Epithelial cell of proximal tubule (primary cell): ENCODE measurements at regions not wholly inside any gene's neighbourhood (a gene's known extent, or its start where the extent isn't known, plus 50 kb on each side); places are given as distances from the start of the nearest gene placed in this dataset.

Source experiments
- DNase-seq: peaks from one replicate; pipeline ENCODE4 v3.0.0-alpha.2; 2011; ENCODE audit warnings: low read depth
- H3K4me3 ChIP-seq: 2 replicates; pipeline ENCODE4 v1.5.1; 2011; ENCODE audit warnings: low read depth, mild to moderate bottlenecking, low read length
- CTCF ChIP-seq: conservative IDR thresholded peaks from 2 replicates; pipeline ENCODE4 v1.5.1; 2012; ENCODE audit warnings: low read depth, mild to moderate bottlenecking, low read length

GRCh38 chr9:13569602-13570067, 290.1 kb upstream of the MPDZ start:
- H3K4me3 ChIP-seq = no peak overlapping the region
- DNase-seq = no peak
- no peak for TF ChIP-seq CTCF

- peak overlapping the region; percentile 52 for H3K4me3 ChIP-seq
- no peak for DNase-seq
- TF ChIP-seq CTCF = no peak
These were observed 289.5 kb upstream of the MPDZ start for GRCh38 chr9:13568841-13569601.

- peak overlapping the region; percentile 52 for H3K4me3 ChIP-seq
- no peak for DNase-seq
- peak; percentile 25 for TF ChIP-seq CTCF
These were observed 288.9 kb upstream of the MPDZ start for GRCh38 chr9:13568405-13568804.

GRCh38 chr9:13567833-13568232, 288.3 kb upstream of the MPDZ start:
- no peak for TF ChIP-seq CTCF
- H3K4me3 ChIP-seq = no peak overlapping the region
- DNase-seq = no peak

GRCh38 chr9:13557746-13558145, 278.3 kb upstream of the MPDZ start:
- DNase-seq = no peak
- H3K4me3 ChIP-seq = no peak overlapping the region
- no peak for TF ChIP-seq CTCF

- no peak overlapping the region for H3K4me3 ChIP-seq
- DNase-seq = no peak
- no peak for TF ChIP-seq CTCF
These were observed 277.2 kb upstream of the MPDZ start for GRCh38 chr9:13556656-13557055.

GRCh38 chr9:13555989-13556500, 276.6 kb upstream of the MPDZ start:
- no peak for TF ChIP-seq CTCF
- H3K4me3 ChIP-seq = no peak overlapping the region
- no peak for DNase-seq
